ENCODE measurements at regions not wholly inside any gene's neighbourhood (a gene's known extent, or its start where the extent isn't known, plus 50 kb on each side); places are given as distances from the start of the nearest gene placed in this dataset.
"Not testable (repeated sequence)": the region's sequence is repeated elsewhere in the genome, so short reads cannot be mapped to it uniquely, and the experiment has no call there.

- no peak for DNase-seq (ENCODE audit: low read depth in 2 of 2)
Measured at GRCh38 chr5:14944350-14944739, 72.8 kb upstream of the ANKH start.

GRCh38 chr5:14942212-14942611 is 70.6 kb upstream of the ANKH start:
- no peak for DNase-seq (ENCODE audit: low read depth in 2 of 2)

GRCh38 chr5:14937254-14937653 is 65.7 kb upstream of the ANKH start:
- no peak for DNase-seq (ENCODE audit: low read depth in 2 of 2)

- DNase-seq (ENCODE audit: low read depth in 2 of 2), result no peak
Measured at GRCh38 chr5:14936588-14936987, 65.0 kb upstream of the ANKH start.

GRCh38 chr5:14935341-14935740 is 63.8 kb upstream of the ANKH start:
- DNase-seq (ENCODE audit: low read depth in 2 of 2), result no peak

GRCh38 chr5:14932902-14933469 is 61.4 kb upstream of the ANKH start:
- DNase-seq (ENCODE audit: low read depth in 2 of 2), result no peak

- no peak for DNase-seq (ENCODE audit: low read depth in 2 of 2)
Measured at GRCh38 chr5:14930486-14930885, 58.9 kb upstream of the ANKH start.

GRCh38 chr5:14929293-14930065 is 57.9 kb upstream of the ANKH start:
- DNase-seq (ENCODE audit: low read depth in 2 of 2), result no peak

GRCh38 chr5:14928661-14929060 is 57.1 kb upstream of the ANKH start:
- DNase-seq (ENCODE audit: low read depth in 2 of 2), result no peak

GRCh38 chr5:14925326-14925725 is 53.7 kb upstream of the ANKH start:
- DNase-seq (ENCODE audit: low read depth in 2 of 2), result no peak

- DNase-seq (ENCODE audit: low read depth in 2 of 2), result not testable (repeated sequence)
Measured at GRCh38 chr5:14922952-14923351, 51.4 kb upstream of the ANKH start.

- DNase-seq (ENCODE audit: low read depth in 2 of 2), result no peak
Measured at GRCh38 chr5:14922456-14922855, 50.9 kb upstream of the ANKH start.

Measured in stimulated activated CD8-positive, alpha-beta memory T cell treated with anti-CD3 and anti-CD28 coated beads, Interleukin-7, amount 100 ng/mL, for 4 hours (primary cell).